ENCODE measurements at regions not wholly inside any gene's neighbourhood (a gene's known extent, or its start where the extent isn't known, plus 50 kb on each side); places are given as distances from the start of the nearest gene placed in this dataset.

DNA sequence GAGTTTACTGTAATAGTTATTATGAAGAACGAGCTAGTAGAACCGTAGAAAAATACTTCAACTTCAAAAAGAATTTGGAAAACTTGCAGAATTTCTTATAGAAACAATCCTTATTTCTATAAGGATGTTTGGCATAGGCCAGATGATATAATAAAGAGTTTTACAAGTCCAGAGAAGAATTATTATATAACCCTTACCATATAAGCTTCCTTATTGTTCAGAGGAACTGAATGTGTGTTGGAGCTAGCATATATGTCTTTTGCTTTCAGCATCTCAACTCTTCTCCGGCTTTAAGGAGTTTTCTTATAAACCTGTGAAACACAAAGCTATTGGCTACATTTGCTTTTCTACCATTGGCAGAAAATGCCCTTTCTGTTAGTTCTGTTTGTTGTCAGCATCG lies 178.0 kb upstream of the E2F7 start:
- H3K9me3 Mint-ChIP-seq, result no peaks in the 10 kb centered on the region
- no peaks in the 10 kb centered on the region for H3K27me3 ChIP-seq (ENCODE audit: control insufficient read depth in 1 of 2, insufficient read depth in 2 of 2, low read length in 2 of 2)
- ChIA-PET CTCF (no interaction called here), POLR2A (no interaction called here)
- H3K36me3 ChIP-seq (ENCODE audit: insufficient read depth, low read length), result no peaks in the 10 kb centered on the region
- no peaks in the 10 kb centered on the region for H3K9me3 ChIP-seq (ENCODE audit: control insufficient read depth in 1 of 2, insufficient read depth in 1 of 2, low read length in 2 of 2)
- no peaks in the 10 kb centered on the region for H3K4me1 ChIP-seq (ENCODE audit: insufficient read depth, low read length)
- H3K36me3 Mint-ChIP-seq (ENCODE audit: low read depth), result no peaks in the 10 kb centered on the region
- H3K4me3 ChIP-seq (ENCODE audit: low read length), result no peak overlapping the region
- H3K4me1 Mint-ChIP-seq (ENCODE audit: low read depth), result no peaks in the 10 kb centered on the region
- intact Hi-C loops (cut with DNase I, micrococcal nuclease), result no loop called here
- ATAC-seq (ENCODE audit: poor library complexity), result no peak
- H3K4me3 Mint-ChIP-seq, result no peak overlapping the region
- H3K27me3 Mint-ChIP-seq, result no peaks in the 10 kb centered on the region
- H3K27ac ChIP-seq (ENCODE audit: low read depth in 1 of 2, low read length in 2 of 2), result no peak overlapping the region
- DNase-seq, result no peak
- TF ChIP-seq, protein P1, sequence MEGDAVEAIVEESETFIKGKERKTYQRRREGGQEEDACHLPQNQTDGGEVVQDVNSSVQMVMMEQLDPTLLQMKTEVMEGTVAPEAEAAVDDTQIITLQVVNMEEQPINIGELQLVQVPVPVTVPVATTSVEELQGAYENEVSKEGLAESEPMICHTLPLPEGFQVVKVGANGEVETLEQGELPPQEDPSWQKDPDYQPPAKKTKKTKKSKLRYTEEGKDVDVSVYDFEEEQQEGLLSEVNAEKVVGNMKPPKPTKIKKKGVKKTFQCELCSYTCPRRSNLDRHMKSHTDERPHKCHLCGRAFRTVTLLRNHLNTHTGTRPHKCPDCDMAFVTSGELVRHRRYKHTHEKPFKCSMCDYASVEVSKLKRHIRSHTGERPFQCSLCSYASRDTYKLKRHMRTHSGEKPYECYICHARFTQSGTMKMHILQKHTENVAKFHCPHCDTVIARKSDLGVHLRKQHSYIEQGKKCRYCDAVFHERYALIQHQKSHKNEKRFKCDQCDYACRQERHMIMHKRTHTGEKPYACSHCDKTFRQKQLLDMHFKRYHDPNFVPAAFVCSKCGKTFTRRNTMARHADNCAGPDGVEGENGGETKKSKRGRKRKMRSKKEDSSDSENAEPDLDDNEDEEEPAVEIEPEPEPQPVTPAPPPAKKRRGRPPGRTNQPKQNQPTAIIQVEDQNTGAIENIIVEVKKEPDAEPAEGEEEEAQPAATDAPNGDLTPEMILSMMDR (IDR thresholded peaks at IDR 0.05), result no peak
- no peak overlapping the region for H3K27ac Mint-ChIP-seq

DNA sequence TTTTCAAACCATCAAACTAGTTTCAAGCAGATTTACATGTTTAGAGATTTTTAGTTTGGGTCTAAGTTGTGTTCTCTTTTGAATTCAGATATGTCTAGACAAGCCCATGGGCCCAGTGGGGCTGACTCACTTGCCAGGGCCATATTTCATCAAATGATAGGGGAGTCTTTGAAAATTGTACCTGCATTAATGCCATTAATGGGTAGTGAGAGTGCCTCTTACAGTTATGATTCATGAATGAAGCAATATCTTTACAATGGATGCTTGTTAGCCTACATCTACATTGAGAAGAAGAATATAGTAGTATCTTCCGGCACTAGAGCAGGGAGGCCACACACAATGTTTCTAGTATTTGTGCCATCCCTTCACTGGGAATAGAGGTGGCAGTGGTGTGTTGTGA lies 174.2 kb upstream of the E2F7 start:
- intact Hi-C loops (cut with DNase I, micrococcal nuclease), result no loop called here
- Histone ChIP-seq H3K9me3 (ENCODE audit: control insufficient read depth in 1 of 2, insufficient read depth in 1 of 2, low read length in 2 of 2) (no peaks in the 10 kb centered on the region), H3K27ac (ENCODE audit: low read depth in 1 of 2, low read length in 2 of 2) (no peak overlapping the region), H3K4me3 (ENCODE audit: low read length) (no peak overlapping the region), H3K27me3 (ENCODE audit: control insufficient read depth in 1 of 2, insufficient read depth in 2 of 2, low read length in 2 of 2) (no peaks in the 10 kb centered on the region), H3K36me3 (ENCODE audit: insufficient read depth, low read length) (no peaks in the 10 kb centered on the region), H3K4me1 (ENCODE audit: insufficient read depth, low read length) (no peaks in the 10 kb centered on the region)
- Mint-ChIP-seq H3K36me3 (ENCODE audit: low read depth) (no peaks in the 10 kb centered on the region), H3K4me3 (no peak overlapping the region), H3K4me1 (ENCODE audit: low read depth) (no peaks in the 10 kb centered on the region), H3K9me3 (no peaks in the 10 kb centered on the region), H3K27ac (no peak overlapping the region), H3K27me3 (no peaks in the 10 kb centered on the region)
- POLR2A ChIA-PET, result no interaction called here
- TF ChIP-seq, protein P1 (IDR thresholded peaks at IDR 0.05), result no peak
- no peak for ATAC-seq (ENCODE audit: poor library complexity)
- no peak for DNase-seq
- CTCF ChIA-PET, result no interaction called here

DNA sequence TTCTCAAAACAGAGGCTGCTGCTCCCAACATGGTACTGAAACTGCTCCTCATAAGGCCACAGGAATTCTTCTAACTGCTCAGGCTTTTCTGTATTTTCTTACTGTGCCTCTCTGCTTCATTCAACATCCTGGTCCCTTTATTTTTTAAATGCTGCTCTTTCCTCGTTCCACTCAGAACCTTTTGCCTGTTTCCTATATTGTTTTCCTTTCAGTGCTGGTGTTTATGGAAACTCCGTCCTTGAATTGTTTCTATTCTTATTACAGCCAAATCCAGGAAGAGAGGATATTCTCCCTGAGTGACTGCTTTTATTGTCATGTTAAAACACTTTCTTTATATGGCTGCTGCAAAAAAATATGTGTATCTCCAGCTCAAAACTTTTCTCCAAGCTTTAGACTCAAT lies 173.0 kb upstream of the E2F7 start:
- TF ChIP-seq, protein P1 (IDR thresholded peaks at IDR 0.05), result no peak
- Mint-ChIP-seq H3K9me3 (no peaks in the 10 kb centered on the region), H3K4me3 (no peak overlapping the region), H3K27ac (no peak overlapping the region), H3K4me1 (ENCODE audit: low read depth) (no peaks in the 10 kb centered on the region), H3K27me3 (no peaks in the 10 kb centered on the region), H3K36me3 (ENCODE audit: low read depth) (no peaks in the 10 kb centered on the region)
- ChIA-PET CTCF (no interaction called here), POLR2A (no interaction called here)
- H3K36me3 ChIP-seq (ENCODE audit: insufficient read depth, low read length), result no peaks in the 10 kb centered on the region
- H3K27ac ChIP-seq (ENCODE audit: low read depth in 1 of 2, low read length in 2 of 2), result no peak overlapping the region
- no peak for DNase-seq
- H3K4me3 ChIP-seq (ENCODE audit: low read length), result no peak overlapping the region
- intact Hi-C loops (cut with DNase I, micrococcal nuclease), result no loop called here
- no peaks in the 10 kb centered on the region for H3K9me3 ChIP-seq (ENCODE audit: control insufficient read depth in 1 of 2, insufficient read depth in 1 of 2, low read length in 2 of 2)
- no peaks in the 10 kb centered on the region for H3K27me3 ChIP-seq (ENCODE audit: control insufficient read depth in 1 of 2, insufficient read depth in 2 of 2, low read length in 2 of 2)
- H3K4me1 ChIP-seq (ENCODE audit: insufficient read depth, low read length), result no peaks in the 10 kb centered on the region
- ATAC-seq (ENCODE audit: poor library complexity), result no peak

All from CD4-positive, alpha-beta T cell (primary cell).